H1 (cell line): ENCODE measurements at regions not wholly inside any gene's neighbourhood (a gene's known extent, or its start where the extent isn't known, plus 50 kb on each side); places are given as distances from the start of the nearest gene placed in this dataset.

ENCODE experiments used
- CTCF ChIA-PET: fragments of 300-600 bp; sonication (Branson Sonifier 250); formaldehyde crosslinking; loops from one replicate; lab custom pipeline; 2021; ENCODE audit not compliant: partially characterized antibody; lab: Charles Lee
- POLR2A ChIA-PET: fragments of 300-600 bp; sonication (Branson Sonifier 250); formaldehyde crosslinking; loops from one replicate; lab custom pipeline; 2021; ENCODE audit warnings: inconsistent platforms; ENCODE audit not compliant: partially characterized antibody; lab: Charles Lee
- DNase-seq, 2 experiments: peaks; one replicate each; pipeline versions ENCODE4 v3.0.0 to v3.0.0-alpha.2; 2010 to 2022; ENCODE audit warnings: low spot score in 2 of 2, low read depth in 1 of 2, mixed read lengths in 1 of 2
- FAIRE-seq: peaks from 2 replicates; lab custom pipeline; 2011; peaks lifted over from hg19 to GRCh38; lab: Jason Lieb, UNC
- H2AFZ ChIP-seq: 2 replicates; pipeline ENCODE4 v1.8.1; 2012; ENCODE audit warnings: low read length, inconsistent platforms
- H2AK5ac ChIP-seq: 2 replicates; pipeline ENCODE4 v1.6.1; 2013; ENCODE audit warnings: low read depth, low read length
- H2BK120ac ChIP-seq: replicated peaks from 2 replicates; pipeline ENCODE3; 2013; ENCODE audit warnings: low read depth, low read length, inconsistent platforms
- H2BK12ac ChIP-seq: 2 replicates; pipeline ENCODE4 v1.6.1; 2013; ENCODE audit warnings: low read depth, low read length
- H2BK15ac ChIP-seq: 2 replicates; pipeline ENCODE4 v1.6.1; 2013; ENCODE audit warnings: low read length
- H2BK20ac ChIP-seq: 2 replicates; pipeline ENCODE4 v1.6.1; 2013; ENCODE audit warnings: low read length
- H2BK5ac ChIP-seq: 2 replicates; pipeline ENCODE4 v1.6.1; 2013; ENCODE audit warnings: low read depth, low read length
- H3K14ac ChIP-seq: 2 replicates; pipeline ENCODE4 v1.6.1; 2013; ENCODE audit warnings: inconsistent platforms; ENCODE audit not compliant: insufficient read length
- H3K18ac ChIP-seq: 2 replicates; pipeline ENCODE4 v1.6.1; 2013; ENCODE audit warnings: low read length; ENCODE audit errors: extremely low read depth
- H3K23ac ChIP-seq: 2 replicates; pipeline ENCODE4 v1.6.1; 2013; ENCODE audit warnings: inconsistent platforms; ENCODE audit not compliant: insufficient read length
- H3K23me2 ChIP-seq: 2 replicates; pipeline ENCODE4 v1.6.1; 2013; ENCODE audit warnings: low read depth, low read length
- H3K27ac ChIP-seq: 2 replicates; pipeline ENCODE4 v1.6.1; 2011; ENCODE audit warnings: low read depth, low read length, inconsistent platforms
- H3K27me3 ChIP-seq, 4 experiments: replicated peaks in 1 of 4; 1 replicate in 1 of 4; 2 replicates in 3 of 4; pipeline versions ENCODE4 v1.6.1 to v1.8.1; 2011 to 2013; ENCODE audit warnings: low read length in 3 of 4, mild to moderate bottlenecking in 3 of 4, inconsistent platforms in 2 of 4, mixed read lengths in 2 of 4, moderate library complexity in 1 of 4; ENCODE audit not compliant: control insufficient read depth in 3 of 4, insufficient read depth in 3 of 4; ENCODE audit errors: extremely low read depth in 1 of 4
- H3K36me3 ChIP-seq, 4 experiments: 2 replicates each; pipeline versions ENCODE4 v1.6.1 to v1.8.1; 2011 to 2013; ENCODE audit warnings: mild to moderate bottlenecking in 4 of 4, low read length in 3 of 4, moderate library complexity in 2 of 4, control low read depth in 1 of 4, inconsistent platforms in 1 of 4; ENCODE audit not compliant: insufficient read depth in 4 of 4, control insufficient read depth in 2 of 4
- H3K4ac ChIP-seq: replicated peaks from 2 replicates; pipeline ENCODE3; 2013; ENCODE audit warnings: low read length, low read depth, mixed read lengths, inconsistent platforms; ENCODE audit not compliant: insufficient read length
- H3K4me1 ChIP-seq, 4 experiments: replicated peaks in 1 of 4; 1 replicate in 1 of 4; 2 replicates in 3 of 4; pipeline versions ENCODE4 v1.6.1 to v1.8.1; 2011 to 2013; ENCODE audit warnings: low read length in 3 of 4, inconsistent platforms in 2 of 4, mixed read lengths in 1 of 4; ENCODE audit not compliant: insufficient read depth in 4 of 4, control insufficient read depth in 3 of 4
- H3K4me2 ChIP-seq, 2 experiments: 2 replicates each; pipeline versions ENCODE4 v1.6.1 to v1.8.1; 2011 to 2013; ENCODE audit warnings: low read depth in 2 of 2, low read length in 2 of 2, control low read depth in 1 of 2, inconsistent platforms in 1 of 2, mild to moderate bottlenecking in 1 of 2; ENCODE audit not compliant: insufficient read depth in 1 of 2
- H3K4me3 ChIP-seq, 4 experiments: fragments of 200-600, 300-600 bp in 1 of 4; sonication (generic), shearing (Covaris generic), sonication (Bioruptor Twin) in 1 of 4; 2 replicates each; pipeline versions ENCODE4 v1.5.1 to v1.8.1; 2011 to 2016; ENCODE audit warnings: low read length in 4 of 4, low read depth in 3 of 4, control low read depth in 2 of 4, inconsistent platforms in 2 of 4, mild to moderate bottlenecking in 2 of 4, mixed read lengths in 1 of 4, moderate library complexity in 1 of 4; ENCODE audit not compliant: insufficient read depth in 2 of 4; ENCODE audit errors: extremely low read depth in 1 of 4
- H3K56ac ChIP-seq: replicated peaks from 2 replicates; pipeline ENCODE3; 2013; ENCODE audit warnings: low read depth, mild to moderate bottlenecking, mixed read lengths, low read length, inconsistent platforms; ENCODE audit not compliant: insufficient read length
- H3K79me1 ChIP-seq: 2 replicates; pipeline ENCODE4 v1.6.1; 2013; ENCODE audit warnings: low read depth, low read length, control low read depth
- H3K79me2 ChIP-seq, 2 experiments: 2 replicates each; pipeline versions ENCODE4 v1.6.1 to v1.8.1; 2012 to 2013; ENCODE audit warnings: low read length in 2 of 2, mild to moderate bottlenecking in 2 of 2, inconsistent platforms in 1 of 2; ENCODE audit not compliant: insufficient read depth in 2 of 2, control insufficient read depth in 1 of 2
- H3K9ac ChIP-seq, 4 experiments: replicated peaks in 1 of 4; 1 replicate in 1 of 4; 2 replicates in 3 of 4; pipeline versions ENCODE4 v1.6.1 to v1.8.1; 2011 to 2013; ENCODE audit warnings: low read depth in 3 of 4, low read length in 3 of 4, control low read depth in 2 of 4, mild to moderate bottlenecking in 2 of 4, moderate library complexity in 2 of 4, inconsistent platforms in 1 of 4; ENCODE audit errors: extremely low read depth in 1 of 4
- H3K9me3 ChIP-seq, 2 experiments: 2 replicates each; pipeline versions ENCODE4 v1.6.1 to v1.8.1; 2012 to 2013; ENCODE audit warnings: mild to moderate bottlenecking in 2 of 2, moderate library complexity in 2 of 2, control low read depth in 1 of 2, inconsistent platforms in 1 of 2, low read depth in 1 of 2, low read length in 1 of 2, mixed read lengths in 1 of 2; ENCODE audit not compliant: insufficient read depth in 2 of 2
- H4K20me1 ChIP-seq, 2 experiments: replicated peaks in 1 of 2; 2 replicates each; pipeline versions ENCODE3 to v1.8.1; 2011 to 2013; ENCODE audit warnings: inconsistent platforms in 2 of 2, low read length in 2 of 2, mild to moderate bottlenecking in 1 of 2; ENCODE audit not compliant: insufficient read depth in 2 of 2, control insufficient read depth in 1 of 2
- H4K5ac ChIP-seq: 2 replicates; pipeline ENCODE4 v1.6.1; 2013; ENCODE audit warnings: low read length, low read depth, mixed read lengths, inconsistent platforms; ENCODE audit not compliant: insufficient read length
- H4K8ac ChIP-seq: 2 replicates; pipeline ENCODE4 v1.8.0; 2013; ENCODE audit warnings: mild to moderate bottlenecking, moderate library complexity, low read length, inconsistent platforms; ENCODE audit not compliant: insufficient read depth; ENCODE audit errors: extremely low read depth
- H4K91ac ChIP-seq: replicated peaks from 2 replicates; pipeline ENCODE3; 2013; ENCODE audit warnings: low read length, mixed read lengths, inconsistent platforms; ENCODE audit not compliant: insufficient read length
- ATF3 ChIP-seq: IDR thresholded peaks from 2 replicates; pipeline ENCODE4 v1.6.1; 2011; ENCODE audit warnings: low read depth, mild to moderate bottlenecking, low read length; ENCODE audit not compliant: insufficient read depth
- CBX5 ChIP-seq: fragments of 300-800, 300-1000 bp; sonication (generic); IDR thresholded peaks from 2 replicates; pipeline ENCODE4 v1.7.1; 2016; ENCODE audit warnings: antibody characterized with exemption, low read length, low read depth
- CHD2 ChIP-seq: IDR thresholded peaks from 2 replicates; pipeline ENCODE4 v1.6.1; 2012; ENCODE audit warnings: low read length, improper control_type of control experiment
- EP300 ChIP-seq, 2 experiments: IDR thresholded peaks; 1 replicate in 1 of 2; 2 replicates in 1 of 2; pipeline ENCODE4 v1.6.1; 2011 to 2012; ENCODE audit warnings: low read depth in 2 of 2, low read length in 2 of 2, mild to moderate bottlenecking in 2 of 2, borderline replicate concordance in 1 of 2, inconsistent platforms in 1 of 2, moderate library complexity in 1 of 2
- FOSL1 ChIP-seq: IDR thresholded peaks from 2 replicates; pipeline ENCODE4 v1.6.1; 2011; ENCODE audit warnings: mild to moderate bottlenecking, low read depth, low read length, moderate library complexity; ENCODE audit not compliant: insufficient read depth
- TAF1 ChIP-seq: IDR thresholded peaks from 2 replicates; pipeline ENCODE4 v1.6.1; 2011; ENCODE audit warnings: mild to moderate bottlenecking, low read depth, low read length
- WGBS, 2 experiments: shearing (Covaris generic) in 1 of 2; methylation state at CpG; one replicate each; pipeline versions ENCODE4 v1.1.6 to v1.1.7; 2013 to 2015; ENCODE audit warnings: low lambda C conversion rate in 2 of 2, mixed read lengths in 2 of 2, inconsistent platforms in 1 of 2, low coverage in 1 of 2, missing lambda C conversion rate in 1 of 2; ENCODE audit not compliant: insufficient replicate concordance in 2 of 2, insufficient coverage in 1 of 2, insufficient read length in 1 of 2; ENCODE audit errors: extremely low coverage in 1 of 2, missing lambda C conversion rate in 1 of 2; 5-methylcytosine and 5-hydroxymethylcytosine counted together
- TF ChIP-seq, protein P1 (sequence below), 3 experiments: IDR thresholded peaks; 1 replicate in 2 of 3; 2 replicates in 1 of 3; pipeline versions ENCODE4 v1.5.1 to v1.6.1; 2011; ENCODE audit warnings: low read length in 3 of 3, mild to moderate bottlenecking in 3 of 3, inconsistent platforms in 2 of 3, low read depth in 1 of 3, moderate library complexity in 1 of 3; ENCODE audit not compliant: insufficient read depth in 1 of 3; ENCODE audit errors: control extremely low read depth in 1 of 3
- TF ChIP-seq, protein P2 (sequence below): IDR thresholded peaks from 2 replicates; pipeline ENCODE4 v1.6.1; 2011; ENCODE audit warnings: low read length, improper control_type of control experiment

DNA sequence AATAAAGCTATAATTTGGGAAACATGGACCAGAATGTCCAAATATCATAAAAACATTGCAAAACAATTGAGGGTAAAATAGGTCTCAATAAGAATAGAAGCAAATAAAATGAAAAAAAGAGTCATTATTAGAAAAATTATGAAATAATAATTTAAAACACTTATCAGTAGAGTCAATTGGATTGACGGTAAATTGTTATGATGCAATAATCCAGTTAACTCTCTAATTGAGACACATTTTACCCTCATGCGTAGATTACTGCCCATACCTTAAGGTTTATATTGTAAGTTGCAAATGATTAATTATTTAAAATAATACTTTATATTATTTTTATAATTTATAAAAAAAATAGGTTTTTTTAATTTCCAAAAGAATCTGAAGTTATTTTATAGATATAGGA, 73.4 kb upstream of the POU1F1 start:
- ChIA-PET POLR2A (no interaction called here), CTCF (interaction anchor here (0.6 to 3.0 kb wide), 18 partner anchors 10 to 261 kb away, joined by 3 to 14 read pairs (median 5); no protein-coding TSS in a partner anchor)
- Histone ChIP-seq H2AK5ac (no peak overlapping the region), H3K79me1 (no peaks in the 10 kb centered on the region), H3K4ac (no peak overlapping the region), H3K9me3 (peaks cover 0 to 6% of the 10 kb centered on the region in 2 experiments; a peak in 1 of 4 replicates), H3K4me3 (no peak overlapping the region), H3K23me2 (no peaks in the 10 kb centered on the region), H3K18ac (no peak overlapping the region), H3K4me2 (no peak overlapping the region), H3K27me3 (no peaks in the 10 kb centered on the region), H2BK12ac (no peak overlapping the region), H3K27ac (no peak overlapping the region), H4K5ac (no peak overlapping the region), H2BK120ac (no peak overlapping the region), H2BK15ac (no peak overlapping the region), H4K20me1 (no peaks in the 10 kb centered on the region), H3K56ac (no peak overlapping the region), H2AFZ (no peak overlapping the region), H3K4me1 (no peaks in the 10 kb centered on the region), H2BK20ac (no peak overlapping the region), H3K23ac (no peak overlapping the region), H2BK5ac (no peak overlapping the region), H3K9ac (no peak overlapping the region), H3K79me2 (no peaks in the 10 kb centered on the region), H4K8ac (no peak overlapping the region), H3K36me3 (no peaks in the 10 kb centered on the region), H4K91ac (no peak overlapping the region), H3K14ac (no peak overlapping the region)
- FAIRE-seq (no peak), DNase-seq (no peak)
- WGBS, 2 experiments: 95% methylated on average over 2 of the region's 2 CpGs; no CpG with 5 or more reads in 1 of the 2 experiments
- TF ChIP-seq EP300 (IDR thresholded peaks at IDR 0.05; ENCODE audit: borderline replicate concordance in 1 of 2, low read depth in 2 of 2, low read length in 2 of 2) (no peak), CHD2 (no peak), CBX5 (no peak), ATF3 (no peak), FOSL1 (no peak), TAF1 (no peak)
- TF ChIP-seq, protein P1, sequence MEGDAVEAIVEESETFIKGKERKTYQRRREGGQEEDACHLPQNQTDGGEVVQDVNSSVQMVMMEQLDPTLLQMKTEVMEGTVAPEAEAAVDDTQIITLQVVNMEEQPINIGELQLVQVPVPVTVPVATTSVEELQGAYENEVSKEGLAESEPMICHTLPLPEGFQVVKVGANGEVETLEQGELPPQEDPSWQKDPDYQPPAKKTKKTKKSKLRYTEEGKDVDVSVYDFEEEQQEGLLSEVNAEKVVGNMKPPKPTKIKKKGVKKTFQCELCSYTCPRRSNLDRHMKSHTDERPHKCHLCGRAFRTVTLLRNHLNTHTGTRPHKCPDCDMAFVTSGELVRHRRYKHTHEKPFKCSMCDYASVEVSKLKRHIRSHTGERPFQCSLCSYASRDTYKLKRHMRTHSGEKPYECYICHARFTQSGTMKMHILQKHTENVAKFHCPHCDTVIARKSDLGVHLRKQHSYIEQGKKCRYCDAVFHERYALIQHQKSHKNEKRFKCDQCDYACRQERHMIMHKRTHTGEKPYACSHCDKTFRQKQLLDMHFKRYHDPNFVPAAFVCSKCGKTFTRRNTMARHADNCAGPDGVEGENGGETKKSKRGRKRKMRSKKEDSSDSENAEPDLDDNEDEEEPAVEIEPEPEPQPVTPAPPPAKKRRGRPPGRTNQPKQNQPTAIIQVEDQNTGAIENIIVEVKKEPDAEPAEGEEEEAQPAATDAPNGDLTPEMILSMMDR (IDR thresholded peaks at IDR 0.05; ENCODE audit: control extremely low read depth in 1 of 3, insufficient read depth in 1 of 3, low read depth in 1 of 3, low read length in 3 of 3): no peak
- TF ChIP-seq, protein P2, sequence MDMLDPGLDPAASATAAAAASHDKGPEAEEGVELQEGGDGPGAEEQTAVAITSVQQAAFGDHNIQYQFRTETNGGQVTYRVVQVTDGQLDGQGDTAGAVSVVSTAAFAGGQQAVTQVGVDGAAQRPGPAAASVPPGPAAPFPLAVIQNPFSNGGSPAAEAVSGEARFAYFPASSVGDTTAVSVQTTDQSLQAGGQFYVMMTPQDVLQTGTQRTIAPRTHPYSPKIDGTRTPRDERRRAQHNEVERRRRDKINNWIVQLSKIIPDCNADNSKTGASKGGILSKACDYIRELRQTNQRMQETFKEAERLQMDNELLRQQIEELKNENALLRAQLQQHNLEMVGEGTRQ: no peak
